ENCODE measurements at regions not wholly inside any gene's neighbourhood (a gene's known extent, or its start where the extent isn't known, plus 50 kb on each side); places are given as distances from the start of the nearest gene placed in this dataset.

GRCh38 chr3:94775746-94776145 is 712.9 kb downstream of the NSUN3 start:
- no peak for TF ChIP-seq CTCF (IDR thresholded peaks at IDR 0.05)
- TF ChIP-seq POLR2A (IDR thresholded peaks at IDR 0.05), result no peak
